K562 (cell line): ENCODE measurements at regions not wholly inside any gene's neighbourhood (a gene's known extent, or its start where the extent isn't known, plus 50 kb on each side); places are given as distances from the start of the nearest gene placed in this dataset.

Experiments
- CBX2 ChIP-seq: fragments of 200-600 bp; sonication (generic); IDR thresholded peaks from one replicate; pipeline ENCODE4 v1.6.1; 2012; ENCODE audit warnings: mild to moderate bottlenecking, low read length, inconsistent platforms; ENCODE audit not compliant: insufficient read depth, poor library complexity, severe bottlenecking
- HIVEP1 ChIP-seq: fragments of 250-450 bp; sonication (Bioruptor Pico); IDR thresholded peaks from 2 replicates; pipeline ENCODE4 v1.4.0; 2020; ENCODE audit warnings: mild to moderate bottlenecking
- MAX ChIP-seq: sonication (generic); formaldehyde crosslinking; IDR thresholded peaks from 2 replicates; pipeline ENCODE4 v1.9.0; 2022; ENCODE audit warnings: mild to moderate bottlenecking, missing genetic modification reagents
- NBN ChIP-seq: fragments of 450-650 bp; IDR thresholded peaks from 2 replicates; pipeline ENCODE4 v1.6.1; 2016; ENCODE audit warnings: low read depth, mild to moderate bottlenecking
- RB1 ChIP-seq: fragments of 450-650 bp; IDR thresholded peaks from 2 replicates; pipeline ENCODE4 v1.6.1; 2017; ENCODE audit warnings: low read depth, mild to moderate bottlenecking
- TBP ChIP-seq: optimal IDR thresholded peaks from 2 replicates; pipeline ENCODE3; 2011; ENCODE audit warnings: low read depth, low read length, improper control_type of control experiment
- USF2 ChIP-seq: sonication (generic); formaldehyde crosslinking; IDR thresholded peaks from 2 replicates; pipeline ENCODE4 v1.5.0; 2020; ENCODE audit warnings: missing genetic modification reagents
- ZBED1 ChIP-seq: IDR thresholded peaks from 2 replicates; pipeline ENCODE4 v1.6.1; 2014
- ZBTB1 ChIP-seq: sonication (generic); formaldehyde crosslinking; IDR thresholded peaks from 2 replicates; pipeline ENCODE4 v1.8.1; 2023; ENCODE audit warnings: missing genetic modification reagents, low read depth, mild to moderate bottlenecking, borderline replicate concordance
- ZNF263 ChIP-seq: sonication (generic); formaldehyde crosslinking; IDR thresholded peaks from 2 replicates; pipeline ENCODE4 v1.8.0; 2022; ENCODE audit warnings: mild to moderate bottlenecking, missing genetic modification reagents, borderline replicate concordance

- no peak for TF ChIP-seq USF2
- TF ChIP-seq RB1, result no peak
- no peak for TF ChIP-seq MAX (CRISPR knock-in tag)
- TF ChIP-seq ZNF263 (CRISPR knock-in tag), result no peak
- TF ChIP-seq CBX2, result no peak
- TF ChIP-seq HIVEP1 (CRISPR knock-in tag), result no peak
- TF ChIP-seq ZBTB1 (CRISPR knock-in tag), result no peak
- TF ChIP-seq TBP, result no peak
- no peak for TF ChIP-seq NBN
- TF ChIP-seq ZBED1, result no peak
Observed at GRCh38 chr2:145548479-145548878, 1028.6 kb upstream of the ZEB2 start.
